GM23248 (cell line): ENCODE measurements at regions not wholly inside any gene's neighbourhood (a gene's known extent, or its start where the extent isn't known, plus 50 kb on each side); places are given as distances from the start of the nearest gene placed in this dataset.

Experiments used
- DNase-seq: peaks from one replicate; pipeline ENCODE4 v3.0.0-alpha.2; 2015
- H2AFZ ChIP-seq: fragments of 200-600 bp; sonication (generic); 2 replicates; pipeline ENCODE4 v1.6.1; 2016; ENCODE audit warnings: antibody characterized with exemption
- H3F3A ChIP-seq: fragments of 200-600 bp; sonication (generic); 2 replicates; pipeline ENCODE4 v1.6.1; 2016; ENCODE audit warnings: mild to moderate bottlenecking, antibody characterized with exemption, mixed run types; ENCODE audit not compliant: insufficient read depth
- H3K27ac ChIP-seq: fragments of 200-600 bp; sonication (generic); 2 replicates; pipeline ENCODE4 v1.5.1; 2016; ENCODE audit warnings: mild to moderate bottlenecking
- H3K27me3 ChIP-seq: fragments of 200-600 bp; sonication (generic); replicated peaks from 2 replicates; pipeline ENCODE4 v1.6.1; 2016; ENCODE audit warnings: mild to moderate bottlenecking; ENCODE audit not compliant: insufficient read depth
- H3K36me3 ChIP-seq: fragments of 200-600 bp; sonication (generic); 2 replicates; pipeline ENCODE4 v1.6.1; 2016; ENCODE audit warnings: low read depth, mild to moderate bottlenecking
- H3K4me1 ChIP-seq: fragments of 200-600 bp; sonication (generic); 2 replicates; pipeline ENCODE4 v1.6.1; 2016; ENCODE audit warnings: mild to moderate bottlenecking; ENCODE audit not compliant: insufficient read depth
- H3K4me2 ChIP-seq: fragments of 200-600 bp; sonication (generic); one replicate; pipeline ENCODE4 v1.6.1; 2016; ENCODE audit warnings: mild to moderate bottlenecking; ENCODE audit not compliant: unreplicated experiment
- H3K4me3 ChIP-seq: fragments of 200-600 bp; sonication (generic); 2 replicates; pipeline ENCODE4 v1.5.1; 2016; ENCODE audit warnings: mild to moderate bottlenecking
- H3K79me2 ChIP-seq: fragments of 200-600 bp; sonication (generic); 2 replicates; pipeline ENCODE4 v1.6.1; 2016; ENCODE audit warnings: mild to moderate bottlenecking; ENCODE audit not compliant: insufficient read depth
- H3K9ac ChIP-seq: fragments of 200-600 bp; sonication (generic); 2 replicates; pipeline ENCODE4 v1.6.1; 2016; ENCODE audit warnings: mild to moderate bottlenecking
- H3K9me2 ChIP-seq: fragments of 200-600 bp; sonication (generic); 2 replicates; pipeline ENCODE4 v1.6.1; 2016; ENCODE audit warnings: mixed run types, mild to moderate bottlenecking, moderate library complexity; ENCODE audit not compliant: insufficient read depth
- H3K9me3 ChIP-seq: fragments of 200-600 bp; sonication (generic); one replicate; pipeline ENCODE4 v1.6.1; 2017; ENCODE audit warnings: low read depth
- H4K20me1 ChIP-seq: fragments of 200-600 bp; sonication (generic); 2 replicates; pipeline ENCODE4 v1.6.0; 2016; ENCODE audit not compliant: insufficient read depth
- EZH2 ChIP-seq: fragments of 200-600 bp; sonication (generic); IDR thresholded peaks from 2 replicates; pipeline ENCODE4 v1.6.1; 2018; ENCODE audit warnings: antibody characterized with exemption, mild to moderate bottlenecking; ENCODE audit not compliant: insufficient read depth, poor library complexity, severe bottlenecking
- EZH2phosphoT487 ChIP-seq: fragments of 200-600 bp; sonication (generic); IDR thresholded peaks from 2 replicates; pipeline ENCODE4 v1.6.1; 2018; ENCODE audit warnings: antibody characterized with exemption, moderate library complexity, mild to moderate bottlenecking, low read depth; ENCODE audit not compliant: insufficient read depth
- WGBS, 2 experiments: methylation state at CpG; one replicate each; pipeline ENCODE4 v1.1.6; 2015 to 2017; ENCODE audit warnings: low lambda C conversion rate in 2 of 2, low coverage in 1 of 2; ENCODE audit errors: missing lambda C conversion rate in 2 of 2; 5-methylcytosine and 5-hydroxymethylcytosine counted together
- in situ Hi-C: fragments of 300-500 bp; cut with MboI; formaldehyde crosslinking; loops from 2 replicates; pipeline ENCODE4 v1.15.0; 2020

- H3K4me2 ChIP-seq: no peak overlapping the region
- no peak overlapping the region for H2AFZ ChIP-seq
- in situ Hi-C loops: no loop called here
- no peak overlapping the region for H3K9ac ChIP-seq
- no peak overlapping the region for H3K4me3 ChIP-seq
- no peaks in the 10 kb centered on the region for H3K9me3 ChIP-seq
- no peaks in the 10 kb centered on the region for H3K4me1 ChIP-seq
- 63 to 65% methylated on average over 22 of the region's 22 CpGs for WGBS, 2 experiments
- H3K27ac ChIP-seq: no peak overlapping the region
- H3K27me3 ChIP-seq: no peaks in the 10 kb centered on the region
- H3K9me2 ChIP-seq: no peaks in the 10 kb centered on the region
- no peaks in the 10 kb centered on the region for H3K79me2 ChIP-seq
- H3K36me3 ChIP-seq: no peaks in the 10 kb centered on the region
- DNase-seq: no peak
- TF ChIP-seq EZH2 (no peak), EZH2phosphoT487 (no peak)
- no peaks in the 10 kb centered on the region for H4K20me1 ChIP-seq
- H3F3A ChIP-seq: no peaks in the 10 kb centered on the region
Measured at GRCh38 chr2:239519089-239519920, 118.5 kb upstream of the HDAC4 start.

- no peaks in the 10 kb centered on the region for H3K27me3 ChIP-seq
- WGBS, 2 experiments: 67 to 69% methylated on average over 18 to 19 of the region's 19 CpGs
- no peaks in the 10 kb centered on the region for H3F3A ChIP-seq
- H3K9ac ChIP-seq: no peak overlapping the region
- no peaks in the 10 kb centered on the region for H3K9me3 ChIP-seq
- no peak for DNase-seq
- no peaks in the 10 kb centered on the region for H3K9me2 ChIP-seq
- no peaks in the 10 kb centered on the region for H4K20me1 ChIP-seq
- TF ChIP-seq EZH2: no peak
- TF ChIP-seq EZH2phosphoT487: no peak
- H2AFZ ChIP-seq: no peak overlapping the region
- in situ Hi-C loops: no loop called here
- H3K4me1 ChIP-seq: no peaks in the 10 kb centered on the region
- H3K4me3 ChIP-seq: no peak overlapping the region
- H3K27ac ChIP-seq: no peak overlapping the region
- H3K4me2 ChIP-seq: no peak overlapping the region
- H3K79me2 ChIP-seq: no peaks in the 10 kb centered on the region
- H3K36me3 ChIP-seq: no peaks in the 10 kb centered on the region
Measured at GRCh38 chr2:239518286-239519088, 117.7 kb upstream of the HDAC4 start.

DNA sequence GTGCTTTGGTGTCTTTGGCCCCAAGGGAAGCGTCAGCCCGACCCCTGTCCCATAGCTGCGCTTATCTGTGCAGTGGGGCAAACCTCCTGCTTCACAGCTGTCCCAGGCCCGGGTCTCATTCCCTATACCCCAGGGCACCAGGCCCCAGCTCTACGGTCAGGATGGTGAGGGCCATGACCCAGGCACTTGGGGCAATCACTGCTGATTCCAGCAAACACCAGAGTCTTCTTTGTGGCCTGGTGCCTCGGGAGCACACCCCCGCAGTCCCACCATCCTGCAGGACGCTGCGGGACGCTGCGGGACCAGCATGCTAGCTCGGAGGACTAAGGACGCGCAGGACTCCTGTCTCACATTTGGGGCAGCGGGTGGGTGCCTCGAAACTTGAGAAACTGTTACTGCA is 116.9 kb upstream of the HDAC4 start:
- H3K4me1 ChIP-seq: no peaks in the 10 kb centered on the region
- H3K79me2 ChIP-seq: no peaks in the 10 kb centered on the region
- H3K36me3 ChIP-seq: no peaks in the 10 kb centered on the region
- TF ChIP-seq EZH2: no peak
- TF ChIP-seq EZH2phosphoT487: no peak
- in situ Hi-C loops: no loop called here
- DNase-seq: no peak
- no peak overlapping the region for H3K4me2 ChIP-seq
- H3F3A ChIP-seq: no peaks in the 10 kb centered on the region
- 83 to 88% methylated on average over 16 of the region's 16 CpGs for WGBS, 2 experiments
- H3K27me3 ChIP-seq: no peaks in the 10 kb centered on the region
- no peaks in the 10 kb centered on the region for H3K9me2 ChIP-seq
- no peaks in the 10 kb centered on the region for H4K20me1 ChIP-seq
- no peaks in the 10 kb centered on the region for H3K9me3 ChIP-seq
- H3K4me3 ChIP-seq: no peak overlapping the region
- no peak overlapping the region for H3K27ac ChIP-seq
- no peak overlapping the region for H2AFZ ChIP-seq
- no peak overlapping the region for H3K9ac ChIP-seq

DNA sequence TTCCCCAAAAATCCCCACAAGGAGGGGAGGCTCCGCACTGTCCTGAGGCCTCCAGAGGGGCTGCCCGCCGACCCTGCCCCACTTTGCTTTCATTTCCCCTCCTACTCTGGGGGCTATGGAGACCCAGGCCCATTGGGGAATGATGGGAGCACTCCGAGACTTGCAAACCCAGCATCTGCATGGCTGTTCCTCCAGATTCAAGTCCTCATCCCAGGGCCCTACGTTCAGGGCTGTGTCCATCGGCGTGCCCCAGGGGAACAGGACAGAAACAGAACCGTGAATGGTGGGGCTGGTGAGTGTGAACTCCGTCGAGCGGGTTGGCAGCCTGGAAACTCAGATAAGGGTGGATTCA is 116.1 kb upstream of the HDAC4 start:
- H3K9me3 ChIP-seq: no peaks in the 10 kb centered on the region

More for the DNA sequence above, 116.1 kb upstream of the HDAC4 start:
- no peak overlapping the region for H2AFZ ChIP-seq
- no peaks in the 10 kb centered on the region for H3K27me3 ChIP-seq
- no peaks in the 10 kb centered on the region for H3F3A ChIP-seq
- H3K4me1 ChIP-seq: no peaks in the 10 kb centered on the region
- H3K9ac ChIP-seq: no peak overlapping the region
- H3K79me2 ChIP-seq: no peaks in the 10 kb centered on the region
- H3K4me3 ChIP-seq: no peak overlapping the region
- H3K27ac ChIP-seq: no peak overlapping the region
- no peak overlapping the region for H3K4me2 ChIP-seq
- no peaks in the 10 kb centered on the region for H3K36me3 ChIP-seq
- in situ Hi-C loops: no loop called here
- TF ChIP-seq EZH2 (no peak), EZH2phosphoT487 (no peak)
- H3K9me2 ChIP-seq: no peaks in the 10 kb centered on the region
- DNase-seq: no peak
- no peaks in the 10 kb centered on the region for H4K20me1 ChIP-seq
- 68 to 69% methylated on average over 7 to 11 of the region's 11 CpGs for WGBS, 2 experiments
